GM19324 (cell line): ENCODE measurements at regions not wholly inside any gene's neighbourhood (a gene's known extent, or its start where the extent isn't known, plus 50 kb on each side); places are given as distances from the start of the nearest gene placed in this dataset.

Source experiments
- ATAC-seq: cut with Tn5 transposase; IDR thresholded peaks from one replicate; pipeline ENCODE4 v1.9.1; 2021; ENCODE audit warnings: mild to moderate bottlenecking, moderate library complexity; ENCODE audit not compliant: unreplicated experiment, low FRiP score

DNA sequence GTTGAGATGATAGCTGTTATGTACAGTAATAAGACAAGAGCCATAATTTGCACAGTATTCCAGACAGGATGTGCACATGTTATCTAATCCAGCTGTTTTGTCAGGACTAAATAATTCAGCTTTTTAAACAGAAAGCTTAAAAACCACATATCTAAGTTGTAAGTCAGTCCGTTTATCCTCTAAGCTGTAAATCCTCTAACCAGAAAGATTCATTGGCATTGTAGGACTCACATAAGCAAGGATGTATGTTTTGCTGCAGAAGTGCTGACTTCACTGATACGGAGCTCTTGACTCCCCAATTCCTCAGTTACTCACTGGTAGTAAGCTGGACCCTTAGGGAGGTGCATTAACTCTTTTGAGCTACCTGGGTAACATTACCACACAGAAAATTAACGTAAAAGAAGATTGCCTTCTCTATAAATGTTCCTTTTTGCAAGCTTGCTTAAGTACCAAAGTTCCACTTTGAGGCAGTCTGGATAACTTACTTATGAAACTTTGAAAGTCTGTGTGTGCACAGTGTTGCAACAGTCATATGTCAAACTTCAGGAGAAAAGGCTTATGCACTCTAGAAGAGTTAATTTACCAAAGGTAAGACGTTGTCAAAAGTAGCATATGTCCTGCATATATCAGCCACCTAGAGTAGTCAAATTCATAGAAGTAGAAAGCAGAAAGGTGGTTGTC, 58.3 kb upstream of the MAGEB2 start:
- no peak for ATAC-seq

DNA sequence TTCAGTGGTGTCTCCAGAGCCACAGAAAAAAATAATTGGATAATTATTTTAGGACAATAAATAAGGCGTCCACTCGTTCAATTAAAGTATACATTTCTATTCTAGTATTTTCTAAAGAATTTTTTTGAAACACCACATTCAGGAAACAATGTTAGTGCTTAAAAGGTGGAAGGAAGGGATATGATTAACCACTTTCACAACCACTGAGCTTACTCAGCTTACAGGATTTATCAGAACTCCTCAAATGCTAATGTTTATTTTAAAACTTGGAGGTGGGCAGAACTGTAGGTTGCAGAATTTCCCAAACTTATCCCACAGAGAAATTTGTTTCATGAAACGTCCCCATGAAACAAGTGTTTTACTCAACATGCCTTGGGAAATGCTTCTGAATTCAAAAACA, 54.3 kb upstream of the MAGEB2 start:
- ATAC-seq = no peak
